WTC11 (cell line): ENCODE measurements at regions not wholly inside any gene's neighbourhood (a gene's known extent, or its start where the extent isn't known, plus 50 kb on each side); places are given as distances from the start of the nearest gene placed in this dataset.

Experiments used
- CREB1 ChIP-seq: sonication (generic); formaldehyde crosslinking; IDR thresholded peaks from 2 replicates; pipeline ENCODE4 v1.8.0; 2023; ENCODE audit warnings: mild to moderate bottlenecking, missing genetic modification reagents
- CTCF ChIP-seq: fragments of 200-600 bp; IDR thresholded peaks from 2 replicates; pipeline ENCODE4 v1.8.0; 2022; ENCODE audit warnings: antibody characterized with exemption
- MLX ChIP-seq: sonication (generic); formaldehyde crosslinking; IDR thresholded peaks from 2 replicates; pipeline ENCODE4 v1.8.1; 2023; ENCODE audit warnings: mild to moderate bottlenecking, missing genetic modification reagents, moderate library complexity
- MXD4 ChIP-seq: fragments of 250-450 bp; sonication (Bioruptor Pico); IDR thresholded peaks from 2 replicates; pipeline ENCODE4 v1.8.0; 2021; ENCODE audit warnings: mild to moderate bottlenecking, moderate library complexity, borderline replicate concordance
- RORB ChIP-seq: fragments of 250-450 bp; sonication (Bioruptor Pico); IDR thresholded peaks from 2 replicates; pipeline ENCODE4 v1.9.0; 2021; ENCODE audit warnings: mild to moderate bottlenecking
- SP1 ChIP-seq: sonication (generic); formaldehyde crosslinking; conservative IDR thresholded peaks from 2 replicates; pipeline ENCODE4 v1.8.1; 2022; ENCODE audit warnings: missing genetic modification reagents
- TCF7 ChIP-seq: sonication (generic); formaldehyde crosslinking; IDR thresholded peaks from 2 replicates; pipeline ENCODE4 v1.8.0; 2022; ENCODE audit warnings: mild to moderate bottlenecking, low read depth, missing genetic modification reagents, moderate library complexity
- ZNF232 ChIP-seq: sonication (generic); formaldehyde crosslinking; IDR thresholded peaks from 2 replicates; pipeline ENCODE4 v1.8.0; 2022; ENCODE audit warnings: mild to moderate bottlenecking, missing genetic modification reagents
- ZNF263 ChIP-seq: sonication (generic); formaldehyde crosslinking; IDR thresholded peaks from 2 replicates; pipeline ENCODE4 v1.8.1; 2022; ENCODE audit warnings: low read depth, mild to moderate bottlenecking, moderate library complexity, missing genetic modification reagents
- TF ChIP-seq, protein P1 (sequence below): sonication (generic); formaldehyde crosslinking; IDR thresholded peaks from 2 replicates; pipeline ENCODE4 v1.8.1; 2022; ENCODE audit warnings: mild to moderate bottlenecking, missing genetic modification reagents, moderate library complexity, borderline replicate concordance
- TF ChIP-seq, protein P2 (sequence below): sonication (generic); formaldehyde crosslinking; IDR thresholded peaks from 2 replicates; pipeline ENCODE4 v1.8.0; 2022; ENCODE audit warnings: mild to moderate bottlenecking, missing genetic modification reagents
- TF ChIP-seq, protein P3 (sequence below): sonication (generic); formaldehyde crosslinking; conservative IDR thresholded peaks from 2 replicates; pipeline ENCODE4 v1.8.1; 2022; ENCODE audit warnings: mild to moderate bottlenecking, missing genetic modification reagents

DNA sequence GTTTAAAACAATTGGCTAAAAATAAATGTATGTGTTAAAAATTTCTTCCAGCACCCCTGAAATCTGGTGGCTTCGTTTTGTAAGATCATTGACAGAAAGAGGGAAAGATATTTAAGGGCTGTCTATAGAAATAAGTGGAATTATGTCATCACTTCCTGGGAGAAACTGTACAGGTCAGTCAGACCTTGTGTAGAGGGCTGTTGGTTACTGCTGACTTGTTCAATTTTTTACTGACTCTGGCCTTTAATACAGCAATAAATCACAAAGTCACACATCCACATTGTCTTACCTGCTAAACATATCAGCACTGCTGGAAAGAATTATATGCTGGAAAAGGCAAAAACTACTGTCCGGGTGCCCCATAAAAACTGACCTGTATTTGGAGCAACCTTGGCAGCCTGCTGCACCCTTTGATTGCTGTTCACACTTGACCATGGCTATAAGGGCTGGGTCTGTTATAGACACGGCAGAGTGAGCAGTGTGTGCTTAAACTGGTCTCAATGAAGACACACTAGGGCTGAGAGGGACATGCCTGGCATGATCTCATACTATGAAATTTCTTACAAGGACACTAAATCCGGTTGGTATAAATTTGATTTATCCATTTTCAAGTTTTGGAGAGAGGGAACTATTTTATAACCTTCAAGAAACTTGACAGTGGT is 162.1 kb downstream of the NHLRC3 start:
- TF ChIP-seq CTCF: no peak
- no peak for TF ChIP-seq RORB (CRISPR knock-in tag)
- TF ChIP-seq MXD4 (CRISPR knock-in tag): no peak
- TF ChIP-seq, protein P1, sequence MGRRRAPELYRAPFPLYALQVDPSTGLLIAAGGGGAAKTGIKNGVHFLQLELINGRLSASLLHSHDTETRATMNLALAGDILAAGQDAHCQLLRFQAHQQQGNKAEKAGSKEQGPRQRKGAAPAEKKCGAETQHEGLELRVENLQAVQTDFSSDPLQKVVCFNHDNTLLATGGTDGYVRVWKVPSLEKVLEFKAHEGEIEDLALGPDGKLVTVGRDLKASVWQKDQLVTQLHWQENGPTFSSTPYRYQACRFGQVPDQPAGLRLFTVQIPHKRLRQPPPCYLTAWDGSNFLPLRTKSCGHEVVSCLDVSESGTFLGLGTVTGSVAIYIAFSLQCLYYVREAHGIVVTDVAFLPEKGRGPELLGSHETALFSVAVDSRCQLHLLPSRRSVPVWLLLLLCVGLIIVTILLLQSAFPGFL (CRISPR knock-in tag): no peak
- TF ChIP-seq TCF7 (CRISPR knock-in tag): no peak
- no peak for TF ChIP-seq SP1 (CRISPR knock-in tag)
- TF ChIP-seq ZNF232 (CRISPR knock-in tag): no peak
- TF ChIP-seq MLX (CRISPR knock-in tag): no peak
- TF ChIP-seq ZNF263 (CRISPR knock-in tag): no peak
- TF ChIP-seq, protein P2, sequence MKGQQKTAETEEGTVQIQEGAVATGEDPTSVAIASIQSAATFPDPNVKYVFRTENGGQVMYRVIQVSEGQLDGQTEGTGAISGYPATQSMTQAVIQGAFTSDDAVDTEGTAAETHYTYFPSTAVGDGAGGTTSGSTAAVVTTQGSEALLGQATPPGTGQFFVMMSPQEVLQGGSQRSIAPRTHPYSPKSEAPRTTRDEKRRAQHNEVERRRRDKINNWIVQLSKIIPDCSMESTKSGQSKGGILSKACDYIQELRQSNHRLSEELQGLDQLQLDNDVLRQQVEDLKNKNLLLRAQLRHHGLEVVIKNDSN (CRISPR knock-in tag): no peak
- TF ChIP-seq, protein P3, sequence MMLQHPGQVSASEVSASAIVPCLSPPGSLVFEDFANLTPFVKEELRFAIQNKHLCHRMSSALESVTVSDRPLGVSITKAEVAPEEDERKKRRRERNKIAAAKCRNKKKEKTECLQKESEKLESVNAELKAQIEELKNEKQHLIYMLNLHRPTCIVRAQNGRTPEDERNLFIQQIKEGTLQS (CRISPR knock-in tag): no peak
- TF ChIP-seq CREB1 (CRISPR knock-in tag): no peak
